Spinal cord (tissue), 9 donors: ENCODE measurements at regions not wholly inside any gene's neighbourhood (a gene's known extent, or its start where the extent isn't known, plus 50 kb on each side); places are given as distances from the start of the nearest gene placed in this dataset.

Experiments
- DNase-seq, 6 donors: peaks; one replicate each; pipeline versions ENCODE4 v3.0.0 to v3.0.0-alpha.2; 2013 to 2015; ENCODE audit warnings: low spot score in 6 of 6, low read depth in 4 of 6
- H3K27ac ChIP-seq: one replicate; pipeline ENCODE4 v1.5.1; 2013; ENCODE audit warnings: low read depth, low read length, control low read depth
- H3K27me3 ChIP-seq: one replicate; pipeline ENCODE4 v1.6.1; 2013; ENCODE audit warnings: low read length; ENCODE audit not compliant: control insufficient read depth, insufficient read depth
- H3K36me3 ChIP-seq: one replicate; pipeline ENCODE4 v1.6.1; 2013; ENCODE audit warnings: low read length; ENCODE audit not compliant: control insufficient read depth, insufficient read depth
- H3K4me1 ChIP-seq: one replicate; pipeline ENCODE4 v1.6.1; 2013; ENCODE audit warnings: low read length; ENCODE audit not compliant: control insufficient read depth, insufficient read depth
- H3K4me3 ChIP-seq: one replicate; pipeline ENCODE4 v1.5.1; 2013; ENCODE audit warnings: low read depth, low read length, control low read depth
- H3K9me3 ChIP-seq: one replicate; pipeline ENCODE4 v1.6.1; 2013; ENCODE audit warnings: low read length; ENCODE audit not compliant: control insufficient read depth, insufficient read depth
- WGBS: methylation state at CpG from one replicate; pipeline ENCODE4 v1.1.5; 2013; ENCODE audit warnings: missing lambda C conversion rate; ENCODE audit not compliant: insufficient coverage; 5-methylcytosine and 5-hydroxymethylcytosine counted together
- donor health status: healthy.

- Histone ChIP-seq H3K27me3 (no peaks in the 10 kb centered on the region), H3K27ac (no peak overlapping the region), H3K4me1 (no peaks in the 10 kb centered on the region), H3K36me3 (no peaks in the 10 kb centered on the region), H3K4me3 (no peak overlapping the region), H3K9me3 (no peaks in the 10 kb centered on the region)
- WGBS: 85% methylated on average over 3 of the region's 3 CpGs
- no peak for DNase-seq
Measured at GRCh38 chr4:14315129-14315528, 687.2 kb upstream of the CPEB2 start.

- Histone ChIP-seq H3K9me3 (no peaks in the 10 kb centered on the region), H3K36me3 (no peaks in the 10 kb centered on the region), H3K27me3 (no peaks in the 10 kb centered on the region), H3K27ac (no peak overlapping the region), H3K4me3 (no peak overlapping the region), H3K4me1 (no peaks in the 10 kb centered on the region)
- 92% methylated on average over 2 of the region's 2 CpGs for whole genome bisulfite sequencing
- no peak for DNase-seq
Measured at GRCh38 chr4:14317351-14317750, 684.9 kb upstream of the CPEB2 start.

GRCh38 chr4:14318671-14319070 is 683.6 kb upstream of the CPEB2 start:
- Histone ChIP-seq H3K4me1 (no peaks in the 10 kb centered on the region), H3K4me3 (no peak overlapping the region), H3K36me3 (no peaks in the 10 kb centered on the region), H3K9me3 (no peaks in the 10 kb centered on the region), H3K27ac (no peak overlapping the region), H3K27me3 (no peaks in the 10 kb centered on the region)
- no peak for DNase-seq
- WGBS: no CpG with 5 or more reads among the region's 1 CpG

- Histone ChIP-seq H3K36me3 (no peaks in the 10 kb centered on the region), H3K4me3 (no peak overlapping the region), H3K4me1 (no peaks in the 10 kb centered on the region), H3K9me3 (no peaks in the 10 kb centered on the region), H3K27me3 (no peaks in the 10 kb centered on the region), H3K27ac (no peak overlapping the region)
- DNase-seq: no peak
- 100% methylated on average over 1 of the region's 1 CpG for WGBS
Measured at GRCh38 chr4:14321723-14322122, 680.6 kb upstream of the CPEB2 start.

GRCh38 chr4:14323191-14323590 is 679.1 kb upstream of the CPEB2 start:
- DNase-seq: no peak
- H3K9me3 ChIP-seq: no peaks in the 10 kb centered on the region

GRCh38 chr4:14329228-14329627 is 673.1 kb upstream of the CPEB2 start:
- no peaks in the 10 kb centered on the region for H3K36me3 ChIP-seq
- no peaks in the 10 kb centered on the region for H3K4me1 ChIP-seq
- no peak for DNase-seq
- peaks cover under 1% of the 10 kb centered on the region for H3K9me3 ChIP-seq
- no peaks in the 10 kb centered on the region for H3K27me3 ChIP-seq
- no peak overlapping the region for H3K27ac ChIP-seq
- 83% methylated on average over 1 of the region's 1 CpG for WGBS
- H3K4me3 ChIP-seq: no peak overlapping the region

More at GRCh38 chr4:14323191-14323590, 679.1 kb upstream of the CPEB2 start:
- 89% methylated on average over 1 of the region's 2 CpGs for WGBS
- no peaks in the 10 kb centered on the region for H3K4me1 ChIP-seq
- no peak overlapping the region for H3K4me3 ChIP-seq
- no peaks in the 10 kb centered on the region for H3K27me3 ChIP-seq
- H3K27ac ChIP-seq: no peak overlapping the region
- no peaks in the 10 kb centered on the region for H3K36me3 ChIP-seq

GRCh38 chr4:14333616-14334015 is 668.7 kb upstream of the CPEB2 start:
- Histone ChIP-seq H3K4me3 (no peak overlapping the region), H3K4me1 (no peaks in the 10 kb centered on the region), H3K27me3 (no peaks in the 10 kb centered on the region), H3K27ac (no peak overlapping the region), H3K9me3 (peaks cover 1% of the 10 kb centered on the region), H3K36me3 (no peaks in the 10 kb centered on the region)
- DNase-seq: no peak
- WGBS: no CpG with 5 or more reads among the region's 2 CpGs

- H3K27ac ChIP-seq: no peak overlapping the region
- H3K4me1 ChIP-seq: no peaks in the 10 kb centered on the region
- H3K27me3 ChIP-seq: no peaks in the 10 kb centered on the region
- no peaks in the 10 kb centered on the region for H3K36me3 ChIP-seq
- DNase-seq: no peak
- peaks cover 1% of the 10 kb centered on the region for H3K9me3 ChIP-seq
- no peak overlapping the region for H3K4me3 ChIP-seq
Measured at GRCh38 chr4:14334166-14334565, 668.1 kb upstream of the CPEB2 start.

- Histone ChIP-seq H3K4me3 (no peak overlapping the region), H3K27me3 (no peaks in the 10 kb centered on the region), H3K9me3 (peaks cover 1% of the 10 kb centered on the region), H3K4me1 (no peaks in the 10 kb centered on the region), H3K27ac (no peak overlapping the region), H3K36me3 (no peaks in the 10 kb centered on the region)
- no peak for DNase-seq
- no CpG with 5 or more reads among the region's 3 CpGs for WGBS
Measured at GRCh38 chr4:14335872-14336271, 666.4 kb upstream of the CPEB2 start.

- H3K27ac ChIP-seq: no peak overlapping the region
- DNase-seq: no peak
- peaks cover 1% of the 10 kb centered on the region for H3K9me3 ChIP-seq
- H3K36me3 ChIP-seq: no peaks in the 10 kb centered on the region
- no peaks in the 10 kb centered on the region for H3K4me1 ChIP-seq
- H3K27me3 ChIP-seq: no peaks in the 10 kb centered on the region
- 83% methylated on average over 2 of the region's 2 CpGs for WGBS
- H3K4me3 ChIP-seq: no peak overlapping the region
Measured at GRCh38 chr4:14336656-14337055, 665.6 kb upstream of the CPEB2 start.
